ENCODE measurements at regions not wholly inside any gene's neighbourhood (a gene's known extent, or its start where the extent isn't known, plus 50 kb on each side); places are given as distances from the start of the nearest gene placed in this dataset.

DNA sequence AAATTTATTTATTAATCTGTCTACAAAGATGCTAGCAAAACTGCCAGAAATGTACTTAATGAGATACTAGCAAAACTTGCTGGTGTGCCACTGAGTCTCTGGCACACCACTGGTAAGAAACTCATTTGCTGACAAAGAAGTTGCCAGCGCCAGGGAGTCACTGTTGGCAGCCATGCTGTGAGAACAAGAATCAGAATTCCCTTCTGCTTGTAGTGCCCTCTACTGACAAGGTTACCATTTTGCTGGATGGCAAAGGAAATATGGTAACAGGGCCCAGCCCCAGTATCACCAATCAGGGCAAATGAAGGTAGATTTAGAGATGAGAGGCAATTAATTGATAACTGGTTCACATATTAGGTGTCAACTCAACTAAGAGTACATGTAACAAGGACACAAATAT lies 750.1 kb upstream of the ADGRL3 start:
- TF ChIP-seq, protein P1, sequence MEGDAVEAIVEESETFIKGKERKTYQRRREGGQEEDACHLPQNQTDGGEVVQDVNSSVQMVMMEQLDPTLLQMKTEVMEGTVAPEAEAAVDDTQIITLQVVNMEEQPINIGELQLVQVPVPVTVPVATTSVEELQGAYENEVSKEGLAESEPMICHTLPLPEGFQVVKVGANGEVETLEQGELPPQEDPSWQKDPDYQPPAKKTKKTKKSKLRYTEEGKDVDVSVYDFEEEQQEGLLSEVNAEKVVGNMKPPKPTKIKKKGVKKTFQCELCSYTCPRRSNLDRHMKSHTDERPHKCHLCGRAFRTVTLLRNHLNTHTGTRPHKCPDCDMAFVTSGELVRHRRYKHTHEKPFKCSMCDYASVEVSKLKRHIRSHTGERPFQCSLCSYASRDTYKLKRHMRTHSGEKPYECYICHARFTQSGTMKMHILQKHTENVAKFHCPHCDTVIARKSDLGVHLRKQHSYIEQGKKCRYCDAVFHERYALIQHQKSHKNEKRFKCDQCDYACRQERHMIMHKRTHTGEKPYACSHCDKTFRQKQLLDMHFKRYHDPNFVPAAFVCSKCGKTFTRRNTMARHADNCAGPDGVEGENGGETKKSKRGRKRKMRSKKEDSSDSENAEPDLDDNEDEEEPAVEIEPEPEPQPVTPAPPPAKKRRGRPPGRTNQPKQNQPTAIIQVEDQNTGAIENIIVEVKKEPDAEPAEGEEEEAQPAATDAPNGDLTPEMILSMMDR (IDR thresholded peaks at IDR 0.05), result no peak
- no peak for TF ChIP-seq POLR2A (IDR thresholded peaks at IDR 0.05)
